Heart right ventricle (tissue), 16 donors: ENCODE measurements at regions not wholly inside any gene's neighbourhood (a gene's known extent, or its start where the extent isn't known, plus 50 kb on each side); places are given as distances from the start of the nearest gene placed in this dataset.

Source experiments
- ATAC-seq, 8 donors: fragments of 200-7000 bp; cut with Tn5 transposase; one replicate each; pipeline ENCODE4 v1.9.1; 2020; ENCODE audit warnings: mild to moderate bottlenecking in 8 of 8, moderate library complexity in 8 of 8, moderate number of reproducible peaks in 1 of 8
- DNase-seq, 2 donors: peaks; one replicate each; pipeline ENCODE4 v3.0.0-alpha.2; 2020
- H3K27ac ChIP-seq, 10 donors: fragments of 200-600 bp; sonication (generic) in 2 of 10; one replicate each; pipeline versions ENCODE4 v1.5.0 to v1.8.0; 2020 to 2022; ENCODE audit warnings: mild to moderate bottlenecking in 3 of 10
- H3K27me3 ChIP-seq, 7 donors: fragments of 200-600 bp; one replicate each; pipeline ENCODE4 v1.8.0; 2021 to 2022; ENCODE audit warnings: mild to moderate bottlenecking in 2 of 7
- H3K36me3 ChIP-seq, 9 donors: fragments of 200-600 bp; sonication (generic) in 1 of 9; one replicate each; pipeline versions ENCODE4 v1.5.0 to v1.8.0; 2020 to 2022; ENCODE audit warnings: mild to moderate bottlenecking in 2 of 9
- H3K4me1 ChIP-seq, 9 donors: fragments of 200-600 bp; sonication (generic) in 1 of 9; one replicate each; pipeline versions ENCODE4 v1.5.0 to v1.8.0; 2020 to 2022; ENCODE audit warnings: mild to moderate bottlenecking in 4 of 9
- H3K4me3 ChIP-seq, 10 donors: fragments of 200-600 bp; sonication (generic) in 2 of 10; one replicate each; pipeline versions ENCODE4 v1.5.0 to v1.8.0; 2020 to 2022; ENCODE audit warnings: mild to moderate bottlenecking in 7 of 10, moderate library complexity in 2 of 10
- H3K9me3 ChIP-seq, 11 donors: fragments of 200-600 bp in 10 of 11; sonication (generic) in 2 of 11; one replicate each; pipeline versions ENCODE4 v1.5.0 to v1.8.0; 2013 to 2022; ENCODE audit warnings: mild to moderate bottlenecking in 2 of 11, control low read depth in 1 of 11, moderate library complexity in 1 of 11
- CTCF ChIP-seq, 9 donors: fragments of 200-600 bp; sonication (generic) in 2 of 9; IDR thresholded peaks; one replicate each; pipeline versions ENCODE4 v1.5.0 to v1.8.0; 2021 to 2022; ENCODE audit warnings: antibody characterized with exemption in 9 of 9, mild to moderate bottlenecking in 5 of 9, moderate library complexity in 1 of 9
- WGBS, 2 donors: extraction: QIAGEN DNeasy Blood & Tissue Kit; methylation state at CpG; one replicate each; pipeline ENCODE4 v1.1.7; 2013; ENCODE audit warnings: inconsistent platforms in 1 of 2; 5-methylcytosine and 5-hydroxymethylcytosine counted together
- intact Hi-C, 10 donors: fragments of 100-400 bp; cut with DNase I; formaldehyde crosslinking; loops; one replicate each; pipeline versions ENCODE4 v1.11.1 to v1.14.2; 2022
- donor health status: Arrhythmogenic right ventricular cardiomyopathy.
- donor health status: ischemic (EF 13 %, LVEDD 7.1; RV severe dilation, severe dysfunction).
- donor health status: healthy with polysubstance abuse.
- donor health status: DM: no; HTN: yes; CAD: no.
- donor health status: DM: no; HTN: no; CAD: no.
- donor health status: ischemic (EF 25% LVEDD 6.9; RV normal size, moderate dysfunction).
- donor health status: ischemic (EF 25% LVEDD 5.7; RV mildly dilated, moderate dysfunction).
- donor health status: healthy.
- donor health status: DM: yes; HTN: yes; CAD: no.
- donor health status: Ischemic cardiomyopathy.
- donor health status: ischemic (EF 35%, LVEDD 5.7; RV mildly dilated, moderate dysfunction).
- donor health status: nonischemic (EF 11% LVEDD 7.7; RV severe dilation, severe dysfunction).
- donor health status: DM: yes; HTN: yes; CAD: no.
- donor health status: PGD.
- donor health status: ischemic (EF 29% LVEDD 5.4; RV normal size, mild dysfunction).
- donor health status: nonischemic (EF 23%, LVEDD 6.1; RV moderate dilation, normal function).

DNA sequence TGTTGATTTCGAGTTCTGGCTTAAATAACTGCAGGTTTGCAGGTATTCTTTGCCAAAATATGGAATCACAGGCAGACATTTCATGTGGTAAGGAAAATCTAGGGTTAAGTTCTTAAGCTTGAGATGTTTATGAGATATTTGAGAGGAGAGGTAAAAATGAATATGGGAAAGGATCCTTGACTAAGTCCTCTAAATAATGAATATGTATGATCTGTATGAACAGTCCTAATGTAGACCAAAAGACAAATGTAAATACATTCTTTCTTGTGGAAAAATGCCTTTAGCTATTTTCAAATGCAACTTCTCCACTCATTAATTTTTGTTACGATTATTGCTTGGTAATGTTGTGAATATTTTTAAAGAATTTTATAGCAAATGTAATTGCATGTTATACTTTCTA is 1632.6 kb downstream of the SUCLG1 start:
- no peak for TF ChIP-seq CTCF (IDR thresholded peaks at IDR 0.05)
- H3K9me3 ChIP-seq, result no peaks in the 10 kb centered on the region
- no peak for DNase-seq
- no peaks in the 10 kb centered on the region for H3K4me1 ChIP-seq
- no peak overlapping the region for H3K27ac ChIP-seq
- H3K4me3 ChIP-seq, result no peak overlapping the region
- intact Hi-C loops, result no loop called here
- WGBS, 2 donors, result 90 to 91% methylated on average over 2 of the region's 2 CpGs
- no peaks in the 10 kb centered on the region for H3K27me3 ChIP-seq
- H3K36me3 ChIP-seq, result no peaks in the 10 kb centered on the region
- ATAC-seq, result no peak

GRCh38 chr2:82825410-82826090 is 1633.5 kb downstream of the SUCLG1 start:
- H3K27me3 ChIP-seq, result no peaks in the 10 kb centered on the region
- 91% methylated on average over 8 of the region's 8 CpGs for WGBS, 2 donors
- ATAC-seq, result no peak
- no peaks in the 10 kb centered on the region for H3K4me1 ChIP-seq
- no peak overlapping the region for H3K27ac ChIP-seq
- no peak for DNase-seq
- intact Hi-C loops, result loop anchor here in 1 of 10 donors (2.0 kb wide), 1 partner anchor 37 kb away; no protein-coding TSS in a partner anchor
- no peaks in the 10 kb centered on the region for H3K9me3 ChIP-seq
- no peaks in the 10 kb centered on the region for H3K36me3 ChIP-seq
- no peak for TF ChIP-seq CTCF (IDR thresholded peaks at IDR 0.05)
- no peak overlapping the region for H3K4me3 ChIP-seq

DNA sequence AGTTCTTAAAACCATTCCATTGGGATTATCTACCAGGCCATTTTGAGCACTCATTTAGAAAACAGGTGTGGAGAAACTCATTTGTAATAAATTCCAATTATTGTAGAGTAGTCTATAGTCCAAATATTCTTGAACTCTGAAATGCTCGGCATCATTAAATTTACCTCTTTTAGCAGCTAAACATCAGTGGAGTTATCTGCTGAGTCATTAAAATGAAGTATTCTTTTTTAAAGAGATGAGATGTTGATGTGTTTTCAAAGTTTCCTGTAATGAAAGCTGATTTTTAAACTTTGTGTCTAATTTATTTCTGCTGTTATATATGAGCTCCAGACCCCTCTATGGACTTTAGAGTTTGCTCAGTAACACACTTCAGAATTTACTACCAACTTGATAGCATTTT is 1635.2 kb downstream of the SUCLG1 start:
- WGBS, 2 donors, result 88 to 97% methylated on average over 1 of the region's 1 CpG
- H3K27ac ChIP-seq, result no peak overlapping the region
- H3K9me3 ChIP-seq, result no peaks in the 10 kb centered on the region
- TF ChIP-seq CTCF (IDR thresholded peaks at IDR 0.05), result no peak
- DNase-seq (no peak), ATAC-seq (no peak)
- no peaks in the 10 kb centered on the region for H3K36me3 ChIP-seq
- H3K27me3 ChIP-seq, result no peaks in the 10 kb centered on the region
- H3K4me3 ChIP-seq, result no peak overlapping the region
- H3K4me1 ChIP-seq, result no peaks in the 10 kb centered on the region
- intact Hi-C loops, result loop anchor here in 1 of 10 donors (2.0 kb wide), 1 partner anchor 39 kb away; no protein-coding TSS in a partner anchor

DNA sequence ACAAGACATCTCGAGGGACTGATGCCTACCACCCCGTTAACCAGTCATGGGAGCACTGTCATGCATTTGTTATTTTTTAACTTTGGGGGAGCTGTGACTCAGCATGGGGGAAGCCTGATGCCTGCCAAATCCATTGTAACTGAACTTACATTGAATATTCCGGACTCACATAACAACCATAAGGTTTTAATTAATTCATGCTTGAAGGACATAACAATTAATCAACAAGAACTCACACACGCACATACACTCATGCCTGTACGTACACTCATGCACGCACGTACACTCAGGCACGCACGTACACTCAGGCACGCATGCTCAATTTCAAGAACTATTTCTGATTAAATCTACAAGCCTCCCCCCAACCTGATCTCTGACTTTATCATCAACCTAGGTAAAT is 1639.1 kb downstream of the SUCLG1 start:
- Histone ChIP-seq H3K4me1 (no peaks in the 10 kb centered on the region), H3K9me3 (no peaks in the 10 kb centered on the region), H3K27me3 (no peaks in the 10 kb centered on the region), H3K4me3 (no peak overlapping the region), H3K27ac (no peak overlapping the region), H3K36me3 (no peaks in the 10 kb centered on the region)
- no peak for TF ChIP-seq CTCF (IDR thresholded peaks at IDR 0.05)
- intact Hi-C loops, result no loop called here
- ATAC-seq (no peak), DNase-seq (no peak)
- 96% methylated on average over 10 of the region's 10 CpGs for WGBS, 2 donors
